GM23338 (cell line): ENCODE measurements at regions not wholly inside any gene's neighbourhood (a gene's known extent, or its start where the extent isn't known, plus 50 kb on each side); places are given as distances from the start of the nearest gene placed in this dataset.

Experiments
- CREB1 ChIP-seq: fragments of 250-450 bp; sonication (Bioruptor Pico); IDR thresholded peaks from 2 replicates; pipeline ENCODE4 v1.5.0; 2020; ENCODE audit warnings: low read depth, mild to moderate bottlenecking, moderate library complexity
- EZH2 ChIP-seq: fragments of 200-600 bp; sonication (generic); IDR thresholded peaks from one replicate; pipeline ENCODE4 v1.8.0; 2017; ENCODE audit warnings: antibody characterized with exemption, mild to moderate bottlenecking, low read depth; ENCODE audit not compliant: unreplicated experiment
- EZH2phosphoT487 ChIP-seq: fragments of 200-600 bp; sonication (generic); IDR thresholded peaks from one replicate; pipeline ENCODE4 v1.8.1; 2018; ENCODE audit warnings: antibody characterized with exemption; ENCODE audit not compliant: unreplicated experiment
- JUNB ChIP-seq: IDR thresholded peaks from one replicate; pipeline ENCODE4 v1.6.1; 2016; ENCODE audit warnings: antibody characterized with exemption; ENCODE audit not compliant: unreplicated experiment
- NANOG ChIP-seq: IDR thresholded peaks from 2 replicates; pipeline ENCODE4 v1.6.1; 2016; ENCODE audit warnings: antibody characterized with exemption, borderline replicate concordance
- POLR2AphosphoS5 ChIP-seq: IDR thresholded peaks from 2 replicates; pipeline ENCODE4 v1.6.1; 2016; ENCODE audit warnings: antibody characterized with exemption, low read depth
- ZNF331 ChIP-seq: fragments of 250-450 bp; sonication (Bioruptor Pico); IDR thresholded peaks from 2 replicates; pipeline ENCODE4 v1.5.0; 2020; ENCODE audit warnings: low read depth, mild to moderate bottlenecking, moderate library complexity
- TF ChIP-seq, protein P1 (sequence below), 2 experiments: fragments of 200-600 bp in 1 of 2; sonication (generic) in 1 of 2; conservative IDR thresholded peaks; 2 replicates each; pipeline versions ENCODE4 v1.5.1 to v1.6.1; 2016 to 2017; ENCODE audit warnings: antibody characterized with exemption in 2 of 2, low read depth in 2 of 2, mild to moderate bottlenecking in 2 of 2, moderate library complexity in 1 of 2

DNA sequence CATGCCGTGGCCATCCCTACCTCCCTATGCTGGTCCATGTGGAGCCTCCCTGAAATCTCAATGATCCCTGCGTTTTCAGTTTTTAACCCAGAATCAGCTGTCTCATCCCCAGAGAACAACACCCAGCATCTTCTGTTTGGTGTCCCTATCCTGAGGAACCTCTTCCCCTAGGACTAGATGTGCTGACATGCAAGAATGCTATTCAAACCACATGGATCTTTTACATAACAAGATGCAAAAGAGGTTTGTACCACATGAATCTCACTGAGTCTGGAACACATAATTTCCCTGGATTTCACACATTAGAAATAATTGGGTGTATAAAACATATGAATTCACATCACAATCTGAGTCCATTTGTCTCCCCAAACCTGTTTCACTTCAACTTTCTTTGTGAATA, 174.6 kb upstream of the NECTIN3 start:
- TF ChIP-seq, protein P1, sequence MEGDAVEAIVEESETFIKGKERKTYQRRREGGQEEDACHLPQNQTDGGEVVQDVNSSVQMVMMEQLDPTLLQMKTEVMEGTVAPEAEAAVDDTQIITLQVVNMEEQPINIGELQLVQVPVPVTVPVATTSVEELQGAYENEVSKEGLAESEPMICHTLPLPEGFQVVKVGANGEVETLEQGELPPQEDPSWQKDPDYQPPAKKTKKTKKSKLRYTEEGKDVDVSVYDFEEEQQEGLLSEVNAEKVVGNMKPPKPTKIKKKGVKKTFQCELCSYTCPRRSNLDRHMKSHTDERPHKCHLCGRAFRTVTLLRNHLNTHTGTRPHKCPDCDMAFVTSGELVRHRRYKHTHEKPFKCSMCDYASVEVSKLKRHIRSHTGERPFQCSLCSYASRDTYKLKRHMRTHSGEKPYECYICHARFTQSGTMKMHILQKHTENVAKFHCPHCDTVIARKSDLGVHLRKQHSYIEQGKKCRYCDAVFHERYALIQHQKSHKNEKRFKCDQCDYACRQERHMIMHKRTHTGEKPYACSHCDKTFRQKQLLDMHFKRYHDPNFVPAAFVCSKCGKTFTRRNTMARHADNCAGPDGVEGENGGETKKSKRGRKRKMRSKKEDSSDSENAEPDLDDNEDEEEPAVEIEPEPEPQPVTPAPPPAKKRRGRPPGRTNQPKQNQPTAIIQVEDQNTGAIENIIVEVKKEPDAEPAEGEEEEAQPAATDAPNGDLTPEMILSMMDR (conservative IDR thresholded peaks at IDR 0.05; ENCODE audit: low read depth in 2 of 2), result no peak
- TF ChIP-seq EZH2, result no peak
- no peak for TF ChIP-seq CREB1
- no peak for TF ChIP-seq JUNB
- no peak for TF ChIP-seq EZH2phosphoT487
- TF ChIP-seq POLR2AphosphoS5, result no peak
- no peak for TF ChIP-seq NANOG
- no peak for TF ChIP-seq ZNF331
